Activated naive CD4-positive, alpha-beta T cell treated with anti-CD3 and anti-CD28 coated beads, Interleukin-2, amount 50 U/mL, for 24 hours (primary cell): ENCODE measurements at regions not wholly inside any gene's neighbourhood (a gene's known extent, or its start where the extent isn't known, plus 50 kb on each side); places are given as distances from the start of the nearest gene placed in this dataset.
"Not testable (repeated sequence)": the region's sequence is repeated elsewhere in the genome, so short reads cannot be mapped to it uniquely, and the experiment has no call there.

Experiments
- H3K27ac Mint-ChIP-seq: one replicate; pipeline ENCODE4 v1.8.0; 2021; ENCODE audit warnings: mild to moderate bottlenecking, mixed read lengths
- H3K27me3 Mint-ChIP-seq: one replicate; pipeline ENCODE4 v1.8.0; 2021; ENCODE audit warnings: mixed read lengths
- H3K36me3 Mint-ChIP-seq: one replicate; pipeline ENCODE4 v1.8.0; 2021; ENCODE audit warnings: mixed read lengths
- H3K4me1 Mint-ChIP-seq: one replicate; pipeline ENCODE4 v1.8.0; 2021; ENCODE audit warnings: mixed read lengths
- H3K4me3 Mint-ChIP-seq: one replicate; pipeline ENCODE4 v1.8.0; 2021; ENCODE audit warnings: mild to moderate bottlenecking, mixed read lengths
- H3K9me3 Mint-ChIP-seq: one replicate; pipeline ENCODE4 v1.8.0; 2021; ENCODE audit warnings: mixed read lengths

DNA sequence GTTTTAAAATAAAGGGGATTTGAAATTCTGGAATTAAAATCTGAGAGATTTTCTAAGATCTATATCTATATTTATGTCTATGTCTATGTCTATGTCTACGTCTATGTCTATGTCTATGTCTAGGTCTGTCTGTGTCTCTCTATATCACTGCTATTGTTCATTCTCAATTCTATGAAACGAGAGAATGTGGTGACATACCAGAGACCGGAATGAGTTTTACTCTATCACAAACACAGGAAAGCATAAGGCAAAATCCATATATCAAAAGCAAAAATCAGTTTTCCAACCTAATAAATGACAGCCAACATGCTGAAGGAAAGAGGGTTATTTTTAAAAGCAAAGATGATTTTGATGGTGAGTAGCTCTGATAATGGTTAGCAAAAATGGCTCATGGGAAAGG is 173.1 kb downstream of the ETNK1 start:
- Mint-ChIP-seq H3K27me3 (no peaks in the 10 kb centered on the region), H3K9me3 (no peaks in the 10 kb centered on the region), H3K4me3 (no peak overlapping the region), H3K36me3 (no peaks in the 10 kb centered on the region), H3K4me1 (no peaks in the 10 kb centered on the region), H3K27ac (no peak overlapping the region)

DNA sequence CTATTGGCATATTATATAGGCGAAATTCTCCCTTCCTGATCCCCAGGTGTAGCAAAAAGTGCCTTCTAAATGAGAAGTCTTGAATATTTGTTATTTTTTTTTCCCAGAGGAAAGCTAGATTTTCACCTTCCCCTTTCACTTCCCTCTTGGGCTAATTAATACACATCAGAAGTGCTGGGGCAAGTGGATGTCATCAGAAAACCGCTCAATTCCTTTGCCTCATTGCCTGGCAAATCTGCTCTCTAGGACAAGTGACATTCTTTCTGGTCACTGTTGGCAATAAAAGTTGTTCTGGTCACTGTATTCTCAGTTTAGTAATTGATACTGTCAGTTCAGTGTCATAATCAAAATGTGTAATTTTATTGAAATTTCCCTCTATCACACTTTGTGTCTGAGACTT is 174.5 kb downstream of the ETNK1 start:
- H3K4me1 Mint-ChIP-seq = no peaks in the 10 kb centered on the region
- no peak overlapping the region for H3K4me3 Mint-ChIP-seq
- H3K27me3 Mint-ChIP-seq = no peaks in the 10 kb centered on the region
- H3K9me3 Mint-ChIP-seq = no peaks in the 10 kb centered on the region
- no peak overlapping the region for H3K27ac Mint-ChIP-seq
- no peaks in the 10 kb centered on the region for H3K36me3 Mint-ChIP-seq

DNA sequence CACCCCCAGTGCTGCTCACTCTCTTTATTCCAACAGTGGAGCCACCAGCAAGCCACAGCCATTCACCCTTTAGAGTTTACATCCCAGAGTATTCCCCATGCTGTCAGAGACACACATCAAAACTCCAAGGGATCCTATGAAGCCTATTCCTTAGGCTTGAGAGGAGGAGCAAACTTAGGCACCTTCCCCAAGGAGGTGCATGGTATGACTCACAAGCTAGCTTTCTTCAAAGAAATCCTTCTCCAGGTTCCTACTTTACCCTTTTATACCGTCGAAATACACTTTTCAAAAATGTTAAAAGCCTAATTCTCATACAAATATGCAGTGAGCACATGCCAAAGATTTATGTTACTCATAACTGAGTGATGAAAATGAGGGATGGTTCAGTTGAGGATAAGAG is 175.4 kb downstream of the ETNK1 start:
- H3K9me3 Mint-ChIP-seq = no peaks in the 10 kb centered on the region

DNA sequence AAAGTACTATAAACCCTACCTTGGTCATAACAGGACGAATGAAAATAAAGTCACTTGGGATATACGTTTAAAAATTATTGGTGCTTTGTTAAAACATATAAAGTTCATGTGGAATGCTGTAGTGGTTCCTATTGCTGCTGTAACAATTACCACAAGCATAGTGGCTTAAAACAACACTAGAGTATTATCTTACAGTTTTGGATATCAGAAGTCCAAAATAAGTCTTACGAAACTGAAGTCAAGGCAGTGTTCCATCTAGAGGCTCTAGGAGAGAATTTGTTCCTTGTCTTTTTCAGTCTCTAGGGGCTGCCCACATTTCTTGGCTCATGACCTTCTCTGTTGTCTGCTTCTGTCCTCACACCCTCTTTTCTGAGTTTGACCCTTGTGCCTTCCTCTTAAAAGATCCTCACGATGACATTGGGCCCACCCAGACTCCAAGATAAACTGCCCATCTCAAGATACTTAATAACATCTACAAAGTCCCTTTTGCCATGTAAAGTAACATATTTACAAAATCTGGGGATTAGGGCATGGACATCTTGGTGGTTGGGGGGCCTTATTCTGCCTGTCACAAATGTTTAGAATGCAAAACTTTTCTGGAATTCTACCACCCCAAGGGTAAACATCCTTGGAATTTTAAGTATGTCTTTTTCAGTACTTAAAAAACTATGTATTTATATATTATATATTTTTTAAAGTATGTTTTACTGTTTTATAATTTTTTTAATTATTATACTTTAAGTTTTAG is 178.1 kb downstream of the ETNK1 start:
- Mint-ChIP-seq H3K9me3 (no peaks in the 10 kb centered on the region), H3K4me3 (no peak overlapping the region), H3K27me3 (peaks cover 1% of the 10 kb centered on the region), H3K27ac (no peak overlapping the region), H3K36me3 (no peaks in the 10 kb centered on the region), H3K4me1 (no peaks in the 10 kb centered on the region)

More for the DNA sequence above, 175.4 kb downstream of the ETNK1 start:
- Mint-ChIP-seq H3K27ac (no peak overlapping the region), H3K4me3 (no peak overlapping the region), H3K27me3 (peaks cover 1% of the 10 kb centered on the region), H3K4me1 (no peaks in the 10 kb centered on the region), H3K36me3 (no peaks in the 10 kb centered on the region)

DNA sequence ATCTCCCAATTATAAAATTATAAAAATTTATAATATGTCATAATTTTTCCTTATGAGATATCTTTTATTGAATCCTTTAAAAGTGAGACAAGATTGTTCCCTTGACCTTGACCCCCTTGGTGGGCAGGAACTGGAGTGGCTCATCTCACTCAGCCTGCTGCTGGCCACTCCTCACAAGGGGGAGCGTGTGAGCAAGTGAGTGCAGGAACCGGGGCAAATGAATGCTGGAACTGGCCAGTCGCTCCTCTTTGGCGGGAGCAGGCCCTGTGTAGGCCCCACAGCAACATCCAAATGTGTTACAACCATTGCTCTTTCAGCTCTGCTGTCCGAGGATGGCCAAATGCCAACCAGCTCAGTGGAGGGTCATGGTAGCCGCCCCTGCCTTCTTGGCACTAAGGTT is 178.8 kb downstream of the ETNK1 start:
- no peaks in the 10 kb centered on the region for H3K4me1 Mint-ChIP-seq
- no peak overlapping the region for H3K27ac Mint-ChIP-seq
- H3K4me3 Mint-ChIP-seq = no peak overlapping the region
- peaks cover 1% of the 10 kb centered on the region for H3K27me3 Mint-ChIP-seq
- no peaks in the 10 kb centered on the region for H3K9me3 Mint-ChIP-seq
- H3K36me3 Mint-ChIP-seq = no peaks in the 10 kb centered on the region

DNA sequence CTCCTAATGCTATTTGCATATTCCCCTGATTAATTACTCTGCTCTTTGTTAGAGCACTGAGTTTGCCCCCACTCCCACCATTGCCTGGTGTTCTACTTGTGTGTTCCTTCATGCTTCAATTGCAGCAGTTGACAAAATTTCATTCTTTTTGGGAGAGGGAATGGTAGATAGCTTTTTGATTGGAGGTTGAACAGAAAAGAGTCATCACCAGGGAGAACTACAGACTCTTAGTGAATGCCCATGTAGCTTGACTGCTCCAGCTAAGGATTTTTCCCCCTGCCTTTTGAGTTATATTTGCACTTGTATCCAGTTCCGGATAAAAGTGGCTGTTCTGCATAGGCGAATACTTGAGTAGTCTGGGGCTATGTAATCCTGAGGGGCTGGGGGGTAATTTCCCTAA is 183.9 kb downstream of the ETNK1 start:
- no peak overlapping the region for H3K27ac Mint-ChIP-seq
- peaks cover 3% of the 10 kb centered on the region for H3K27me3 Mint-ChIP-seq
- H3K36me3 Mint-ChIP-seq = no peaks in the 10 kb centered on the region
- no peaks in the 10 kb centered on the region for H3K4me1 Mint-ChIP-seq
- H3K4me3 Mint-ChIP-seq = no peak overlapping the region
- H3K9me3 Mint-ChIP-seq = no peaks in the 10 kb centered on the region

DNA sequence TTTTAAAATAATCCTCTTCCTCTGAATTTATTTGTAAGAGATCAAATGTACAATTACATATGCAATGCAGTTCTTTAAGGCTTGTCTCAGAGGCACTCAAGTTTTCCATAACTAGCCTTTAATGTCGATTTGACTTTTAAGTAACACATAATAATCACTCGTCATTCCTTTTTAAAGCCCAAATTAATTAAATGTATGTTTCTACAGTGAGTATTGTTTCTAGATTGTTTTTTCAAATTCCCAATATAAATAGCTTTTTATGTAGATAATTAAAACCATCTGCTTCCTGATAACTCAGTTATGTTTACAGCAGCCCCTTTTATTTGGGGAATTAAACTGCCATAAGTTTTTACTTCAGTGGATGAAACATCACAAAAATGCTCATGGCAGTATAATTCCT is 185.1 kb downstream of the ETNK1 start:
- Mint-ChIP-seq H3K9me3 (no peaks in the 10 kb centered on the region), H3K27me3 (peaks cover 1% of the 10 kb centered on the region), H3K4me3 (no peak overlapping the region), H3K27ac (no peak overlapping the region), H3K36me3 (no peaks in the 10 kb centered on the region), H3K4me1 (no peaks in the 10 kb centered on the region)

DNA sequence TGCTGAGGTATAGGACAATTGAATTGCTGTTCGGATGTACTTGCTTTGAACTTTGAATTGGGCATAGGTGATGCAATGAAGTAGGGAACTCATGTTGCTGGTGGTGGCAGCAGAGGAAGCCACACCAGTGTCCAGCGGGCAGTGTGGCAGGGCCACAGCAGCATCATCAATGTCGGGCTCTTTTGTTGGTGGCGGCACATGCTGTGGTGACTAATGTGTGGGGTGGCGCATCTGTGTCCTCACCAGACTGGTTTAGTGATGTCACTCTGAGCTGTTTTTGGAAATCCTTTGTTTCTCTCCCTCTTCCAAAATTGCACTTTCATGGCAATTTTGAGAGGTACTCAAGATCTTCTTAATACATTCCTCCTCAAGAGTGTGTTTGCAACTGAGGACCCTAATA is 187.6 kb downstream of the ETNK1 start:
- no peaks in the 10 kb centered on the region for H3K9me3 Mint-ChIP-seq
- no peak overlapping the region for H3K4me3 Mint-ChIP-seq
- H3K27me3 Mint-ChIP-seq = peaks cover 1% of the 10 kb centered on the region
- no peak overlapping the region for H3K27ac Mint-ChIP-seq
- H3K36me3 Mint-ChIP-seq = no peaks in the 10 kb centered on the region
- H3K4me1 Mint-ChIP-seq = no peaks in the 10 kb centered on the region

DNA sequence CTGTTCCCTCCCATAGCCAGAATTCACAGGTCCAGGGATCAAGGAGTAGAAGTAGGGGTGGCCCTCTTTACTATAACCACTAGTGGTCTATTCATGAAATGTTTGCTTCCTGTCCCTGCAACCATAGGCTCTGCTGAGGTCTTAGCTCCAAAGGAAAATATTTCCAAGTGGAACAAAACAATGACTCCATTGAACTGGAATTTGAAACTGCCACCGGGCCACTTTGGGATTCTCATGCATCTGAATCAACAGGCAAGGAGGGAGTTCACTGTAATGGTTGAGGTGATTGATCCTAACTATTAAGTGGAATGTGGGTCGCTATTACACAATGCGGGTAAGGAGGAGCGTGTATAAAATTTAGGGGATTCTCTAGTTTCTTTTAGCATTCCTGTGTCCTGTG is 197.0 kb downstream of the ETNK1 start:
- Mint-ChIP-seq H3K4me1 (no peaks in the 10 kb centered on the region), H3K4me3 (no peak overlapping the region), H3K27me3 (peaks cover 2% of the 10 kb centered on the region), H3K9me3 (peaks cover 10% of the 10 kb centered on the region), H3K27ac (no peak overlapping the region), H3K36me3 (no peaks in the 10 kb centered on the region)

DNA sequence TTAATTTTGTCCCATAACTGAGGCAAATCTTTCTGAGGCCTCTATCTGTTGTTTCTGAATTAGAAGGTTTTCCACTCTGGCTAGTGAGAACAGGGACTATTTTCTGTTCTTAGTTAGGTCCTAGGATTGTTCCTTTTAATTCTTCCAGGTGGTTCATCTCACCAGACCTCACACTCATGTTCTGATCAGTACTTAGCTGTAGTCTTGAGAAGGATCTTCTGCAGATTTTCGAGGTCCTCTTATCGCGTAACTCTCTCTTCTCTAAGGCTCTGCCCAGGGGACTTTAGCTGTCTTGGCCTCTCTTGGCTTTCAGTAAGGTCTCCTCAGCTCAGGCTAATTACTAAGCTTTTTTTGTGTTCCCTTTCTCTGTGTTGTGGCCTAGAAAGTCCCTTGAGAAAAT is 201.1 kb downstream of the ETNK1 start:
- no peak overlapping the region for H3K27ac Mint-ChIP-seq
- H3K9me3 Mint-ChIP-seq = peaks cover 17% of the 10 kb centered on the region
- H3K4me3 Mint-ChIP-seq = no peak overlapping the region
- H3K27me3 Mint-ChIP-seq = peaks cover 10% of the 10 kb centered on the region
- no peaks in the 10 kb centered on the region for H3K36me3 Mint-ChIP-seq
- H3K4me1 Mint-ChIP-seq = no peaks in the 10 kb centered on the region

DNA sequence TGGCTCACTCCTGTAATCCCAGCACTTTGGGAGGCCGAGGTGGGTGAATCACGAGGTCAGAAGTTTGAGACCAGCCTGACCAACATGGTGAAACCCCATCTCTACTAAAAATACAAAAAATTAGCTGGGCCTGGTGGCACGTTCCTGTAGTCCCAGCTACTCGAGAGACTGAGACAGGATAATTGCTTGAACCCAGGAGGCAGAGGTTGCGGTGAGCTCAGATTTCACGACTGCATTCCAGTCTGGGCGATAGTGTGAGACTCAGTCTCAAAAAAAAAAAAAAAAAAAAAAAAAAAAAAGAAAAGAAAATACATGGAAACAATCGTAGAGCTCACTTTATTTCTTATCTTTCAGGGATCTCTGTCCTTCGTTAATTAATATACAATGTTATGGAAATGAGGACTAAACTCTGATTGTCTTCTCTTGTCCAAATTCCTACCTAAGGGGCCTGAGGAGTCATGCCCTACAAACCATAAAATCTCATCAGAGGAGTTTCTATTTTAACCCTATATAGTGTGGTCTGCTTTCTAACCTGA is 201.5 kb downstream of the ETNK1 start:
- H3K4me3 Mint-ChIP-seq, H3K4me1 Mint-ChIP-seq, H3K36me3 Mint-ChIP-seq: not testable (repeated sequence)

DNA sequence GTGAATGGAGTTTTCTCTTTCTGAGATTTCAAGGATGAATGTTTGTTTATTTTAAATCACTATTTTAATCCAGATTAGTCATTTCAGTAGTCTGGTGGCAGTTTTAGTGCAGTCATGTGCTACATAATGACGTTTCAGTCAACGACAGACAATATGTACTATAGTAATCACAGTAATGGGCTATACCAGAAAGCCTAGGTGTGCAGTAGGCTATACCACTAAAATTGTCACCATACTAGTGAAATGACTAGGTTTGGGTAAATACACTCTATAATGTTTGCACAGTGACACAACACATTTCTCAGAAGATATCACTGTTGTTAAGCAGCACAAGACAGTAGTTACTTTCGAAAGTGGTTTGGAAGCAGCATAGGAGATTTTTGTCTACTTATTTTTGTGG is 203.1 kb downstream of the ETNK1 start:
- no peaks in the 10 kb centered on the region for H3K4me1 Mint-ChIP-seq
- H3K36me3 Mint-ChIP-seq = no peaks in the 10 kb centered on the region
- no peak overlapping the region for H3K27ac Mint-ChIP-seq
- H3K9me3 Mint-ChIP-seq = peaks cover 13% of the 10 kb centered on the region
- peaks cover 10% of the 10 kb centered on the region for H3K27me3 Mint-ChIP-seq
- H3K4me3 Mint-ChIP-seq = no peak overlapping the region

More for the DNA sequence above, 201.5 kb downstream of the ETNK1 start:
- Mint-ChIP-seq H3K9me3 (peaks cover 17% of the 10 kb centered on the region), H3K27me3 (peaks cover 10% of the 10 kb centered on the region)
- H3K27ac Mint-ChIP-seq = not testable (repeated sequence)

DNA sequence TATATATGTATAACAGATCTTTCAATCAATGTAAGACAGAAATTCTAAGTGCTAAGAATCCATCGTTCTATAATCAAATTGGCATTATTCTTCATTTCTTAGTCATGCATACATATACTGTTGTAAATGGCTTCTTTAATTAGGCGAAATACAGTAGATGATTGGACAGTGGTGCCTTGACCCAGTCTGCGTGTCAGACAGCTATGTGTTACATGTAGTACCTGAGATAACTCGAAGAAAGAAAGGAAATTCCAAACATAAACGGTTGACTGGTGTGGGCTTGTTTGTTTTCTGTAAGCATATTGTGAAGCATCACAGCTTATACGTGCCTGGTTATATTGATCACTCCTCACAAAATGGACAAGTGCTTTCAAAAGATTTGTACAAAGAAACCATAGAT is 210.5 kb downstream of the ETNK1 start:
- H3K27me3 Mint-ChIP-seq = no peaks in the 10 kb centered on the region
- H3K4me1 Mint-ChIP-seq = no peaks in the 10 kb centered on the region
- H3K27ac Mint-ChIP-seq = no peak overlapping the region
- no peaks in the 10 kb centered on the region for H3K9me3 Mint-ChIP-seq
- no peak overlapping the region for H3K4me3 Mint-ChIP-seq
- no peaks in the 10 kb centered on the region for H3K36me3 Mint-ChIP-seq

DNA sequence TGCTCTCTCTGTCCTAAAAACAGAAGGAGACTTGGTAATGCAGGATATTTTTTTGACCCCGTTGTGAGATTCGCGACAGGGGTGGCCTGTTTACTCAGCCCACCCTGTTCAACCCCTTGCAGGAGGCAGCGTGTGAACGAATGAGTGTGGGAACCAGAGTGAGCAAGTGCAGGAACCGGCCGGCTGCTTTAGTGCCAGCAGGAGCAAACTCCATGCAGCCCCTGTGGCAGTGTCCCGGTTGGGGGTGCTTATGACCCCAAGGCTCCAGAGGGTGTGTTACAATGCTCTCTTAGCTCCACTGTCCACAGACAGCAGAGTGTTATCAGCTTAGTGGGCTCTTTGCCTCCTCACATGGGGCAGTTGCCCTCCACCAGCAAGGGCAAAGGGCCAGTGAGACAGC is 225.2 kb downstream of the ETNK1 start:
- Mint-ChIP-seq H3K27me3 (peaks cover 7% of the 10 kb centered on the region), H3K4me1 (no peaks in the 10 kb centered on the region), H3K4me3 (no peak overlapping the region)

DNA sequence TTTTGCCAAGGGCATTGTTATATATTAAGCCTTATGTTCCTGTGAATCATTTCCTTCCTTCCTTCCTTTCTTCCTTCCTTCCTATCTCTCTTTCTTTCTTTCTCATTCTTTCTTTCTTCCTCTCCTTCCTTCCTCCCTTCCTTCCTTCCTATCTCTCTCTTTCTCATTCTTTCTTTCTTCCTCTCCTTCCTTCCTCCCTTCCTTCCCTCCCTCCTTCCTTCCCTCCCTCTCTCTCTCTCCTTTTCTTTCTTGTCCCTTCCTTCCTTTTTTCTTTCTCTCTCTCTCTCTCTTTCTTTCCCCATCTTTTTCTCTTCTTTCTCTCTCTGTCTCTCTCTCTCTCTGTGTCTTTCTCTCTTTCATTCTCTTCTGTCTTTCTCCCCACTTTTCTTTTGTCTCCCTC is 226.6 kb downstream of the ETNK1 start:
- no peaks in the 10 kb centered on the region for H3K36me3 Mint-ChIP-seq
- H3K27me3 Mint-ChIP-seq = peaks cover 8% of the 10 kb centered on the region
- H3K4me1 Mint-ChIP-seq = no peaks in the 10 kb centered on the region
- H3K9me3 Mint-ChIP-seq = no peaks in the 10 kb centered on the region
- no peak overlapping the region for H3K27ac Mint-ChIP-seq
- H3K4me3 Mint-ChIP-seq = no peak overlapping the region

More for the DNA sequence above, 225.2 kb downstream of the ETNK1 start:
- H3K9me3 Mint-ChIP-seq = no peaks in the 10 kb centered on the region
- H3K27ac Mint-ChIP-seq = no peak overlapping the region
- no peaks in the 10 kb centered on the region for H3K36me3 Mint-ChIP-seq

DNA sequence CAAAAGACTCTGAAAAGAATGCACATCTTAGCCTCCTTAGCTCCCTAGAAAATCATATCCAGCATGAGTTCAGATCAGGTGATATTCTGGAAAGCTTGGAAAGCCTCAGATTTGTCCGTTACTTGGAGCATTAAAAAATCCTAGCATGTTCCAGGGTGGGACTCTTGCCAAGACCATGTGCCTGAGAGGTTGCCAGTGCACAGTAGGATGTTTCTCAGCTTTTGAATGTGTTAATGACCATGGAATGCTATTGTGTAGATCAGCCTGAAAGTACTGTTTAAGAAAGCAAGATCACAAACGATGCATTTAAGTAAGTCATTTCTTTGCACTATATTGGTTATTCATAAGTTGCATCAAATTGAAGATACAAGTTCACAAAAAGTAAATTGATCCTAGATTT is 230.5 kb downstream of the ETNK1 start:
- Mint-ChIP-seq H3K36me3 (no peaks in the 10 kb centered on the region), H3K4me1 (no peaks in the 10 kb centered on the region), H3K9me3 (no peaks in the 10 kb centered on the region), H3K27me3 (peaks cover 8% of the 10 kb centered on the region), H3K27ac (no peak overlapping the region), H3K4me3 (no peak overlapping the region)

DNA sequence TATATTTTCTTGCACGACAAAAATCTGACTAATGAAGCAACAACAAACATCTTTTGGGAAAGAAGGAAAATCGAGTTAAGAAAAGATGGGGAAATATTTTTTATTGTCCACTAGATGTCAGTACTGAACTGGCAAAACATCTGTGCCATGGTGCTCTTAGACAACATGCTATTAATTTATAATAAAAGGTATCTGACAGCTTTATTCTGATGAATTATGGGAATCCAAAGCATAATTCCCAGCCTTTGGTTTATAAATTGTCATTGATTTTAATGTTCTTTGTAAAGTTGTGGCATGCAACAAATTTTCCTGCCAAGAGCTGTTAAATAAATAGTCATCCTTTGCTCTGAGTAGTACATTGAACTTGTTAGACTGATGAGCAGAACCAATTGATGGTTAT is 231.2 kb downstream of the ETNK1 start:
- Mint-ChIP-seq H3K27ac (no peak overlapping the region), H3K4me1 (no peaks in the 10 kb centered on the region), H3K36me3 (no peaks in the 10 kb centered on the region), H3K9me3 (no peaks in the 10 kb centered on the region), H3K27me3 (peaks cover 8% of the 10 kb centered on the region), H3K4me3 (no peak overlapping the region)
